NCI-H2196 treated with DMSO at 0.1 percent for 48 hours (cell line): ENCODE measurements at regions not wholly inside any gene's neighbourhood (a gene's known extent, or its start where the extent isn't known, plus 50 kb on each side); places are given as distances from the start of the nearest gene placed in this dataset.
"Not testable (repeated sequence)": the region's sequence is repeated elsewhere in the genome, so short reads cannot be mapped to it uniquely, and the experiment has no call there.

Experiments
- DNase-seq: peaks from one replicate; lab custom pipeline; 2025; ENCODE audit not compliant: unreplicated experiment; lab: John Stamatoyannopoulos, UW

DNA sequence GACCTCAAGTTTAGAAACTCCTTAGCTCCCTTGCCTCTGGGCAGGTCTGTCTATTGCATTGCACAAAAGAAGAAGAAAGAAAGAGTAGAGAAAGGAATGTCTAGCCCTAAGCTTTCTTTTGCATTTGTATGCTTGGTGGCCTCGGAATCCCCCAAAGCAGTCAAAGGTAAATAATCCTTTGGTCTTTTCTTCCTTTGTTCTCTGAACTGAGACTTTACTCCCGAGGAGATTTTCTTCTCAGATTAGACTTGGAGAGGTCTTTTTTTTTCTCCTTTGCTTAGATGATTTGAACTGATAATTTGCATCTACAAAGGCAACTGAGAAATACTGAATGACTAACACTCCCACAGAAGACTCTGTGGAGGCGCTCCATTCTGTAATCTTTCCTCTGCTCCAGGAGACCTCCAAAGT is 93.2 kb downstream of the AKR1D1 start:
- no peak for DNase-seq

DNA sequence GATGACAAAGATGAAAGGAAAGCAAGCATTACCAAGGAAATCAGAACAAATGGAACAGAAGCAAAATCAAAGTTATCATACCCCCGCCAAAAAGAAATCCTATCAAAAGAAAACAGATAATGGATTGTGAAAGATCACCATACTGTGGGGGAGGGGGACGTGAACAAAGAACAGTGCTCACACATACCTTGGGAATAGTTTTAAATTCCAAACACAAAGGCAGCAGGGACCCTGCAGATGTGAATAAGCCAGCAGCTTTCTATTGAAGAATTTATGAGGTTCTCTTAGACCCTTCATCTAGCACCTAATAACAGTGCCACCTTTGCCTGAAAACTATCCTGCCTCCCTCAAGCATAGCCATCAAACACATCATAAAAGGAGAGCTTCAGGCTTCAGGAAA is 94.0 kb downstream of the AKR1D1 start:
- no peak for DNase-seq

DNA sequence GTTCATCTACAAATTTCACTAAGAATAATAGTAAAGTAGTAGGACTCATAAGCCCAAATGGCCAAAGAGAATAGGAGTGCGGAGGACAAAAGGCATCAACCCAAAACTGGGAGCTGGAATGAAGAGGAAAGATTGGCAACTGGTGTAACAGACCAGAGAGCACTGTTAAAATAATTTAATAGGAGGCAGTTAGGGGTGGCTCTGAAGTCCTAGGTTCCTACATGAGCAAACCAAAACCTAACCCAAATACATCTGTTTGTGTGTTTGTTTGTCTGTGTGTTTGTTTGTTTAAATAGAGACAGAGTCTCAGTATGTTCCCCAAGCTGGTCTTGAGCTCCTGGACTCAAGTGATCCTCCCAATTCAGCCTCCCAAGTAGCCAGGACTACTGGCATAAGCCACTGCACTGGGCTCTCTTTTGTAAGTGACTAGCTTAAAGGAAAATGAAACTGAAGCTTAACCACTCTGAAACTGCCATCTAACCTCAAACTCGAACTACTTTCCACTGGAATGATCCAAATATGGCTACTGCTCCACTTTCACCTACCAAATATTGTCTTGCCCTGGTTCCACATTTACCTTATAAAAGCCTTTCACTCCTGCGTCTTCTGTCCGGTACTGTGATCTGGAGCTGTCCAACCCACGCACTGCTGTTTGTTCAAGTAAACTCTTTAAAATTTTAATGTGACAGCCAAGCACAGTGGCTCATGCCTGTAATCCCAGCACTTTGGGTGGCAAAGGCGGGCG is 94.9 kb downstream of the AKR1D1 start:
- no peak for DNase-seq

DNA sequence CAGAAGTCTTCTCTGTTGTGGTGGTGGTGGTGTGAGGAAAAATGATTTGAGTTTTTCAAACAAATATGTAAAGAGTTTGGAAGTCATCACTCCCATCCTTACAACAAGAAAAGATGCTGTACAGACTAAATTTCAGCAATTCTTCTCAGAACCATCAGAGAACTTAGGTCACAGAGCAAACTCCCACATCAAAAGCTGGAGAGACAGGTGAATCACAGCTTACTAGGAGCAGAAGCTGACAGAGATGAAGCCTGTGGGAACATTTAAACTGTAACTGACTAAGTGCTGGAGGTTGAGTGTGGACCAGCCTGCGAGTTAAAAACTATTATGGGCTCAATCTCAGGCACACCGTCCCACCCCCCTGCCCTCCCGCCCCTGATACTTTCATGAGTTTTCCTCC is 97.3 kb downstream of the AKR1D1 start:
- no peak for DNase-seq

DNA sequence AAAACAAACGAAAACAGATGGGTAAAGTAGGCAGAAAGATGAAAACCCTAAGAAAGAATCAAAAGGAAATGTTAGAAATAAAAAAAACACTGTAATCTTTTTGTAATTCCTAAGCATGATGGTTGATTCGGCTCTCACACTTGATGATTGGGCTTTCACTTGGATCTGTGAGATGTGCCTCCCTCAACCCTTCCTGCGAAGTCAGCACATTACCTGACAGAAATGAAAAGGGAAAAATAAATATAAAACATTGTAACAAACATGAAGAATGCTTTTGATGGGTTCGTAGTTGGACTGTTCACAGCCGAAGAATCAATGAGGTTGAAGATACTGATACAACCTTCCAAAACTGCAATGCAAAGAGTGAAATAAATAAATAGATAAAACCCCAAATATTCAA is 99.8 kb downstream of the AKR1D1 start:
- no peak for DNase-seq

DNA sequence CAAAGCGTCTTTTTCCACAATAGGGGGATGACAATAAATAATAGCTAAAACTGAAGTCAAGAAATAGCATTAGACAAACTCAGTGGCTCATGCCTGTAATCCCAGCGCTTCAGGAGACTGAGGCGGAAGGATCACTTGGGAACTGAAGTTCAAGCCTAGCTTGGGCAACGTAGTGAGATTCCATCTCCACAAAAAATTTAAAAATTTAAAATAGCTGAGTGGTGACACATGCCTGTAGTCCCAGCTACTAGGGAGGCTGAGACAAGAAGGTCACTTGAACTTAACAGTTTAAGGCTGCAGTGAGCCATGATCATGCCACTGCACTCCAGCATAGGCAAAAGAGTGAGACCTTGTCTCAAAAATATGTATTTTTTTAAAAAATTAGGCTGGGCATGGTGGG is 107.9 kb downstream of the AKR1D1 start:
- no peak for DNase-seq

DNA sequence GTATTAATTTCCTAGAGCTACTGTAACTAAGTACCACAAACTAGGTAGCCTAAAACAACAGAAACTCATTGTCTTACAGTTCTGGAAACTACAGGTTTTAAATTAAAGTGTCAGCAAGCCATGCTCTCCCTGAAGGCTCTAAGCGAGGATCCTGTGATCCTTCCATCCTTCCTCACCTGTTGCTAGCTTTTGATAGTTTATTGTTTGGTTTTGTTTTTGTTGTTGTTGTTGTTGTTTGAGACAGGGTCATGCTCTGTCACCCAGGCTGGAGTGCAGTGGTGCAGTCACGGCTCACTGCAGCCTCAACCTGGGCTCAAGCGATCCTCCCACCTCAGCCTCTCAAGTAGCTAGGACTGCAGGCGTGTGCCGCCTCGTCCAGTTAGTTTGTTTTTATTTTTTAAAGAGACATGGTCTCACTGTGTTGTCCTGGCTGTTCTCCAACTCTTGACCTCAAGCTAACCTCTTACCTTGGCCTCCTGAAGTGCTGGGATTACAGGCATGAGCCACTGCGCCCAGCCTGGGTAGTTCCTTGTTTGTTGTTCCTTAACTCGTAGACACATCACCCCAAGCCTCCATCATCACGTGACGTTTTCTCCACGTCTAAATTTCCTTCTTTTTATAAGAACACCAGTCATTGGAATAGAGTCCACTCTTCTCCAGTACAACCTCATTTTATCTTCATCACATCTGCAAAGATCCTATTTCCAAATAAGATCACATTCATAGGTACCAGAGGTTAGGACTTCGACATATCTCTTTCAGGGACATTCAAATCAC is 109.1 kb downstream of the AKR1D1 start:
- DNase-seq, result no peak

DNA sequence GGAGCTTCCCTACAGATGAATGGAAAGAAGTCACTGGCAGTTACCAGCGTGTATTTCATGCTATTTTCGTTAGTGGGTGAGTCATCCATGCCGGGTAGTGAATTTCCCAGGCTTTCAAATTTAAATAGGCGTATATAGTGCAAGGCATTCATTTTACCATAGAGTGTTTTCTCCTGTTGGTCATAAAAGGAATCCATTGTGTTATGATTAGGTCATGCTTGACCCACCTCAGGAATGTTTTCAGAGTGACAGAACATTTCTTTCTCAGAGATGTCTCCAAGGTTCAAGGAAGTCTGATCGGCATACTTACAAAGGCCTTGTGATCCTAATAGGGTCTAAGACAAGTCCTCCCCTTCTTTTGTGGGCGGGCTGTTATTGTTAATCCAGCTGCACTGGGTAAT is 110.7 kb downstream of the AKR1D1 start:
- DNase-seq, result no peak

DNA sequence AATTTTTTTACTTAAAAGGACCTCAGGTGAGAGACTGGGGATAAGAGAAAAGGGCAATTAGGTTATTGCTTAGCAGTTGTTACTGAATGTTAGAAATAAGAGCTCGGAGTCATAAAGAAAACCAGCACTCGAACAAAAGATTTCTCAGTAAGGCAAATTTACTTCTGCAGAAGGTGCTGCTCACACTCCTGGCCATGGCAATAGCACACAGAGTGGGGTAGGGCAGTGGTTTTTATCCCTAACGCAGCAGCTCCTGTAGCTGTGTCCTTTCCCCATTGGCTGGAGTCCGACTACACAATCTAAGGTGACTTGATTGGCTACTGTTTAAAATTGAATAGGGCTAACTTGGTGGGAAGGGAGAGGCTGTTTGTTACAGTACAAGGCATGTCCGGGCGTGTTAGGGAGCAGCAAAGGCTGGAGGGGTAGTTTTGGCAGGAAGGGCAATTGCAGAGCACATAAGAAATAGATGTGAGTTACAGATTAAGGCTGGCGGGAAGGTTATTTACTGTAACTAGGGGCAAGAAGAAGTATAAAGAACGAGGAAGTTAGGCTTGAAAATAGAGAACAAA is 112.1 kb downstream of the AKR1D1 start:
- no peak for DNase-seq

DNA sequence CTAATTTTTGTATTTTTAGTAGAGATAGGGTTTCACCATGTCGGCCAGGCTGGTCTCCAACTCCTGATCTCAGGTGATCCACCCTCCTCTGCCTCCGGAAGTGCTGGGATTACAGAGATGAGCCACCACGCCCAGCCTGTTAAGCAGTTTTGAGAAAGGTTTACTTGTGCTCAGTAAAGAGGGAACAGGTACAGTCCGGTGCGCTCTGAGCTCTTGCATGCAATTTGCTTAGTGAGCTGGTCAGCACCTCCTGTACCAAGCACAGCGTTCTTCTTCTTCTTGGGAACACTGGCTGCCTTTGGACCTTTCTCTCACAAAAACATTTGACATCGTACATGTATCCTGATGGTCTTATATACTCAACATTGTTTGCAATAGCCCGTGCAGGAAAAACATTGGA is 118.3 kb downstream of the AKR1D1 start:
- DNase-seq, result no peak

DNA sequence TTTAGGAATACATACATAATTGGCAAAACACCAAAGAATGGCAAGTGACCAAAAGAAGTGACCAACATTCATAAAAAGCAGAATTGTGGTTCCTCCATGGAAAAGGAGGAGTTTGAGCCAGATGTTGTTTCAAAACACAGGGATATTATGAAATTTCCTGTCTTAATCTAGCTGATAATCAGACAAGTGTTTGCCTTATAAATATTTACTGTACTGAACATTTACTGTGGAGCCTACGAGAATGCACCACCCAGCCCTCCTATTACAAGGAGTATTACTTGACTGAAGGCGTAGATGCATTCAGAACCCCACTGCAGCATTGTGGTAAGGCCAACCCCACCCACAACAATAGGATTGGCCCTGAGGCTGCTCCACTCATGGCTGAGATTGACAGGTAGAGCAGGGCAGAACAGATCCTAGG is 118.9 kb downstream of the AKR1D1 start:
- DNase-seq, result no peak

DNA sequence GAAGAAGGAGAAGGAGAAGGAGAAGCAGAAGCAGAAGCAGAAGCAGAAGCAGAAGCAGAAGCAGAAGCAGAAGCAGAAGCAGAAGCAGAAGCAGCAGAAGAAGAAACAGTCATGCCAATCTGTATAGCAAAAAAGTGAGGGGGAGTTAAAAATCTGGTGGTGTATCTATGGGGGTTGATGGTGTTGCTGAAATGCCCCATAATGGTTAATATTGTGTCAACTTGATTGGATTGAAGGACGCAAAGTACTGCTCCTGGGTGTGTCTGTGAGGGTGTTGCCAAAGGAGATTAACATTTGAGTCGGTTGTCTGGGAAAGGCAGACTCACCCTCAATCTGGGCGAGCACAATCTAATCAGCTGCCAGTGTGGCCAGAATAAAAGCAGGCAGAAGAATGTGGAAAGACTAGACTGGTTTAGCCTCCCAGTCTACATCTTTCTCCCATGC is 120.3 kb downstream of the AKR1D1 start:
- not testable (repeated sequence) for DNase-seq

DNA sequence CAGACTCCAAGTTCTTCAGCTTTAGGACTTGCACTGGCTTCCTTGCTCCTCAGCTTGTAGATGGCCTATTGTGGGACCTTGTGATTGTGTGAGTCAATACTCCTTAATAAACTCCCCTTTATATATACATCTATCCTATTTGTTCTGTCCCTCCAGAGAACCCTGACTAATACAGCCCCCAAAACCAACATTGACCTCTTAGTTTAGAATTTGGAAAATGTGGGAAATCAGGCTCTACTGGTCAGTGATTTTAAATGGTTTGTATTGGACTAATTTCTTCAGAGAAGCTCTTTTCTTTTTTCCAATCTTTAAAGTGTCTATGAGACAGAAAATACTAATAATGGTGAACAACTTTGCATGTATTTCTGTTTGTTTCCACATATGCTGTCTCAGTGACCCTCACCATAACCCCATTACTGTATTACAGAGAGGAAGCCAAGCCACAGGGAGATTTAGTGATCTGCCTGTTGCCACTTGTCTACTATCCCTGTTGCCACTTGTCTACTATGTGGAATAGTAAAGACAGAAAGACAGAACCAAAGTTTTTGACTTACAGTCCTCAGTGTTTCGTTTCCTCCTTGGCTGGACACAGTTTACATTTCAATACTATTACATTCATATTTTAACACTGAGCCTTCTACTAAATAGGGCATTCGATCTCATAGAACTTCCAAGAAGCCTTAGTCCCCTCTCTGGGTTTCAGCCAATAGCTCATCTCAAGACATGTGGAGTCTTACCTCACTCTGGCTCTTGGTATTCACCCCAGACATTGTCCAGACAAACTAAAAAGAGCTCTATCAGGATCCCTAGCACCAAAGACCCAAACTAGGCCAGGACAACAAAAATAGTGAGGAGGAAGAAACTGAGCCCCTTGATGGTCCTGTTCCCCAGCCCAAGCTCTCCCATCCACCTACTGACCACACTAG is 121.0 kb downstream of the AKR1D1 start:
- no peak for DNase-seq

DNA sequence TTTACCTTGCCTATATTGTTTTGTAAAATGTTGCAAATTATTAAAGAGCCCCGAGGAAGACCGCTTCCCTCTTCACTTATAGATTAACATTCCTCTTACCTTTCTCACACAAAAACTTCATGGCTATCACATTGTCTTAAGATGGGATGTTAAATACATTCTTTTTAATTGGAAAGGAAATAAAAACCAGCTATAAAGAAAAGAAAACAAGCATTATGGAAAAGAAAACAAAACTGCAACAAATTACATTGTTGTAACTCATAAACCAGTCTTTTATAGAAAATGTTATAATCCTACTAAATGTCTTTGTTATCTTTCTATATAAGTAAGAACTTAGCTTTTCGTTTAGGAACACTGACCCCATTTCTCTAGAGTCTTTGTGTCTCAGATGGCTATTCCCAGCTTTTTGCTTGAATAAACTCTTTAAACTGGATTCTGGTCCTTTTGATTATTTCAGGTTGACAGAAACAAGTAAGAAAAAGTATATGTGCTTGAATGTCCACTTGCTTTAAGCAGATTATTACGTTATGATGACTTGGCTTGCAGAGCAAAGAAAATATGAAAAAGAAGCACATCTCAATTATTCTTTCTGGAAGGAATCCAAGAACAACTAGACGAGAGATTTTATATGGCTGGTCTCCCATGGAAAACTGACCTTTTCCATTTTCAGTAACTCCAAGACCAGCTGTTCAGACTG is 128.2 kb downstream of the AKR1D1 start:
- no peak for DNase-seq

DNA sequence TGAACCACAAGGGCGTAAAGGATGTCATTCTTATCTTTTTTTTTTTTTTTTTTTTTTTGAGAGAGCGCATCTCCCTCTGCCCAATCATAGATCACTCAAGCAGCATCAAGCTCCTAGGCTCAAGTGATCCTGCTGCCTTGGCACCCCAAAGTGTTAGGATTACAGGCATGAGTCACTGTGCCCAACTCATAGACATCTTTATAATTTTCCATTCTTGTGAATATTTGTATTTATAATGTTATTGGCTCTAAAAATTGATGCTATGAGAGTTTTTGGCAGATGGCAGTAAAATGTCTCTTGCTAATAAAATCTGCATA is 128.7 kb downstream of the AKR1D1 start:
- no peak for DNase-seq

DNA sequence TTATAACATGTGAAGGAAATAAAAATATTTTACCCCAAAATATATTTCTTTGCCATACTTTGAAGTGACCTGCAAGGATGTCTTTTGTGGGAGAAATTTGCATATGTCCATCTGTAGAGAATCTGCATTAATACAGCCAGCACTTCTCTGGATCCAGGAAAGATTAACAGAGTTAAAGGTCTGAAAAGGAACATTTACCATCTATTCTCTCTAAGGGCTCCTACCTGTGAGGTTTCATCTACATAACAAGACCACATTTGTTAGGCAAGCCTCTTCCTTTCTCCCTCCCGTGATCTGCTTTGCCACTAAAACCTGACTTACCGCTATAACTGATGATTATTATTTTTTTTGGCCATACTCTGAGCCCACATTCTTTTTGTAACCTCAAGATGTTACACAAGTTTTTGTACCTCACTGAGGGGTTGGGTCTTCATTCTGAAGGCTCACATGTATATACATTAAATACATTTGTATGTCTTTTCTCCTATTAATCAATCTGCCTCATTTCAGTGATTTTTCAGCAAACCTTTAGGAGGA is 129.4 kb downstream of the AKR1D1 start:
- no peak for DNase-seq

DNA sequence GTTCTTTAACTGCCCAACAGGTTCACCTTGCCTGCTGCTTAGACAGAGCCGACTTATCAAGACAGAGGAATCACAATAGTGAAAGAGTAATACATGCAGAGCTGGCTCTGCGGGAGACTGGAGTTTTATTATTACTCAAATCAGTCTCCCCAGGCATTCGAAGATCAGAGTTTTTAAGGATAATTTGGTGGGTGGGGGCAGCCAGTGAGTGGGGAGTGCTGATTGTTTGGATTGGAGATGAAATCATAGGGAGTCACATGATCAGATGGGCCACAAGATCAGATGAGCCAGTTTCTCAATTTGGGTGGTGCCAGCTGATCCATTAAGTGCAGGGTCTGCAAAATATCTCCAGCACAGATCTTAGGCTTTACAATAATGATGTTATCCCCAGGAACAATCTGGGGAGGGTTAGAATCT is 131.3 kb downstream of the AKR1D1 start:
- DNase-seq, result no peak

DNA sequence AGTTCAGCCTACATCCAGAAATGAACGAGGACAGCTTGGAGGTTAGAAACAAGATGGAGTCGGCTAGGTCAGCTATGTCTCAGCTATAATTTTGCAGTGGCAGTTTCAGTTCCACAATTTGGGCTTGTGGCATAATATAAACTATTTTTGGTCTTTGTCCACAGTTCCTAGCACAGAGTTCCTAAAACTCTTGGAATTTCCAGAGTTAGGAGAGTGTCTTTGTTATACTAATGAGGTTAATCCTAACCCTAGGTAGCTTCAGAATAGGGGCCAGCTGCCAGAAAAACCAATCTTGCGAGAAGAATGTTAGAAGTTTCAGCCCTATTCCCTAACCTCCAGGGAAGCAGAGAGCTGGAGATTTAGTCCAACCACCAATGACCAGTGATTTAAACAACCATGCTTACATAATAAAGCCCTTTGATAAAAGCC is 131.9 kb downstream of the AKR1D1 start:
- no peak for DNase-seq

DNA sequence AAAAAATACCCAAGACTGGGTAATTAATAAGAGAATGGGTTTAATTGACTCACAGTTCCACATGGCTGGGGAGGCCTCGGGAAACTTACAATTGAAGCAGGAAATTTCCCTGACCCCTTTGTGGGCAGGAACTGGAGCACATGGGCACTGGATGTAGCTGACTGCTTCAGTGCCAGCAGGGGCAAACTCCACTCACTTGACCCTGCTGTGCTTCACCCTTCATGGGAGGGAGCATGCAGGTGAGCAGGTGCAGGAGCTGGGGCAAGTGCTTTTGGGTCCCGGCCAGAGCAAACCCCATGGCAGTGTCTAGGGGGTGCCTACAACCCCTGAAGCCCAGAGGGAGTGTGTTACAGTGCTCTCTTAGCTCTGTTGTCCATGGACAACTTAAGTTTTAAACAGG is 132.6 kb downstream of the AKR1D1 start:
- no peak for DNase-seq

DNA sequence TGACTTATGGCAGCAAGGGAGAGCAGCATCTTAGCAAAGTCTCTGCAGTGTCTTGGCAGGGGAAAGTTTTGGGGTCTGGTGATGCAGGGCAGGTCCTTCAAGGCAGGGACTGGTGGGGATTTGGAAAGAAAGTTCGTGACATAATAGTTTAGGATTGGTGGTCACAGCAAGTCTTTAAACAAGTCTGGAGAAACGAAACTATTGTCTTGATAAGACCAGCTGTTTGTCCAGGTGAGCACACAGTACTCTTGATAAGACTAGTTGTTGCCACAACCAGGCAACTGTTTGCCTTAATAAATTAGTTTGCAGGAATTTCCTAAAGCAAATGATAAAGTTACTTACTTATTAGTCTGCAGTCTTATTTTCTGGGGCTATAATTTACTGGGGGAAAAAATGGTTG is 136.1 kb downstream of the AKR1D1 start:
- DNase-seq, result no peak
